Mucosa of descending colon (tissue), 3 donors: ENCODE measurements at regions not wholly inside any gene's neighbourhood (a gene's known extent, or its start where the extent isn't known, plus 50 kb on each side); places are given as distances from the start of the nearest gene placed in this dataset.

Source experiments
- ATAC-seq: fragments of 200-7000 bp; cut with Tn5 transposase; one replicate; pipeline ENCODE4 v1.9.1; 2020; ENCODE audit warnings: mild to moderate bottlenecking, moderate library complexity
- DNase-seq, 3 donors: peaks; one replicate each; pipeline ENCODE4 v3.0.0-alpha.2; 2020
- H3K36me3 ChIP-seq: fragments of 200-600 bp; one replicate; pipeline ENCODE4 v1.8.0; 2021; ENCODE audit warnings: low read depth, mild to moderate bottlenecking
- H3K4me1 ChIP-seq: fragments of 200-600 bp; one replicate; pipeline ENCODE4 v1.8.0; 2021; ENCODE audit warnings: low read depth, mild to moderate bottlenecking
- H3K4me3 ChIP-seq: fragments of 200-600 bp; one replicate; pipeline ENCODE4 v1.8.0; 2021; ENCODE audit warnings: mild to moderate bottlenecking
- H3K9me3 ChIP-seq: fragments of 200-600 bp; one replicate; pipeline ENCODE4 v1.8.0; 2021; ENCODE audit warnings: mild to moderate bottlenecking
- CTCF ChIP-seq: fragments of 200-600 bp; IDR thresholded peaks from one replicate; pipeline ENCODE4 v1.8.0; 2022; ENCODE audit warnings: antibody characterized with exemption, mild to moderate bottlenecking
- intact Hi-C, 2 donors: fragments of 100-400 bp; cut with DNase I in 1 of 2; cut with micrococcal nuclease in 1 of 2; formaldehyde crosslinking; loops; one replicate each; pipeline versions ENCODE4 v1.11.0 to v1.11.1; 2022; cut with DNase I, micrococcal nuclease
- donor health status: DM: no; HTN: no; CAD: no; lungs with moderate emphysema.
- donor health status: DM: no; HTN: no; CAD: no.
- donor health status: DM: no; HTN: yes; CAD: no.

- intact Hi-C loops: no loop called here
- Histone ChIP-seq H3K9me3 (no peaks in the 10 kb centered on the region), H3K36me3 (no peaks in the 10 kb centered on the region), H3K4me1 (no peaks in the 10 kb centered on the region), H3K4me3 (no peak overlapping the region)
- no peak for TF ChIP-seq CTCF
- DNase-seq (no peak), ATAC-seq (no peak)
Measured at GRCh38 chr5:31124026-31124425, 69.5 kb upstream of the CDH6 start.

GRCh38 chr5:31122998-31123951, 70.2 kb upstream of the CDH6 start:
- no peak for TF ChIP-seq CTCF
- ATAC-seq (no peak), DNase-seq (no peak)
- Histone ChIP-seq H3K4me1 (no peaks in the 10 kb centered on the region), H3K9me3 (no peaks in the 10 kb centered on the region), H3K36me3 (no peaks in the 10 kb centered on the region), H3K4me3 (no peak overlapping the region)
- intact Hi-C loops: no loop called here

GRCh38 chr5:31121224-31121623, 72.3 kb upstream of the CDH6 start:
- DNase-seq: no peak
- H3K4me3 ChIP-seq: no peak overlapping the region
- TF ChIP-seq CTCF: no peak
- ATAC-seq: no peak
- no peaks in the 10 kb centered on the region for H3K4me1 ChIP-seq
- H3K9me3 ChIP-seq: no peaks in the 10 kb centered on the region
- H3K36me3 ChIP-seq: no peaks in the 10 kb centered on the region
- intact Hi-C loops: no loop called here

GRCh38 chr5:31120642-31120948, 72.9 kb upstream of the CDH6 start:
- no peak for TF ChIP-seq CTCF
- Histone ChIP-seq H3K4me3 (no peak overlapping the region), H3K9me3 (no peaks in the 10 kb centered on the region), H3K4me1 (no peaks in the 10 kb centered on the region), H3K36me3 (no peaks in the 10 kb centered on the region)
- no peak for DNase-seq
- ATAC-seq: no peak
- intact Hi-C loops: no loop called here

- ATAC-seq: no peak
- H3K4me3 ChIP-seq: no peak overlapping the region
- no peak for TF ChIP-seq CTCF
- no peaks in the 10 kb centered on the region for H3K9me3 ChIP-seq
- intact Hi-C loops: no loop called here
- no peak for DNase-seq
- no peaks in the 10 kb centered on the region for H3K36me3 ChIP-seq
- no peaks in the 10 kb centered on the region for H3K4me1 ChIP-seq
Measured at GRCh38 chr5:31119938-31120641, 73.4 kb upstream of the CDH6 start.
